HG03196 (cell line): ENCODE measurements at regions not wholly inside any gene's neighbourhood (a gene's known extent, or its start where the extent isn't known, plus 50 kb on each side); places are given as distances from the start of the nearest gene placed in this dataset.
"Not testable (repeated sequence)": the region's sequence is repeated elsewhere in the genome, so short reads cannot be mapped to it uniquely, and the experiment has no call there.

Source experiments
- ATAC-seq: cut with Tn5 transposase; IDR thresholded peaks from one replicate; pipeline ENCODE4 v1.9.1; 2021; ENCODE audit not compliant: unreplicated experiment

DNA sequence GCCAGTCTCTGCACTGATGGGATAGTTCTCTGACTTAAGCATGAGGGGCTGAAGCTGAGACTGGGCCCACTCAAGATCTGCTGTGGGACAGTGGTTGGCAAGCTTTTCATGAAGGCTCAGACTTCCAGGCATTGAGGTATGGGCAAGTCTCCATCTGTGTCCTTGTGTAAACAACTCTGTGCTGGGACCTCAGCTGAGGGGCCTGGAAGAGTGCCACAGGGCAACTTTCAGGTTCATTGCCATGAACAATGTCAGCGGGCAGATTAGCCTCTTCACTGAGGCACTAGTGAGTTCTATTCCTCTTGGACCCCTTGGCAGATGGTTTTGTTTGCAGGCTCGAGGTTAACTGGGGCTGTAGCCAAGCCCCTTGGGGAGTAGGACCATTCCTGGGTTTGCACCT, 127.1 kb downstream of the MRPS30 start:
- no peak for ATAC-seq

DNA sequence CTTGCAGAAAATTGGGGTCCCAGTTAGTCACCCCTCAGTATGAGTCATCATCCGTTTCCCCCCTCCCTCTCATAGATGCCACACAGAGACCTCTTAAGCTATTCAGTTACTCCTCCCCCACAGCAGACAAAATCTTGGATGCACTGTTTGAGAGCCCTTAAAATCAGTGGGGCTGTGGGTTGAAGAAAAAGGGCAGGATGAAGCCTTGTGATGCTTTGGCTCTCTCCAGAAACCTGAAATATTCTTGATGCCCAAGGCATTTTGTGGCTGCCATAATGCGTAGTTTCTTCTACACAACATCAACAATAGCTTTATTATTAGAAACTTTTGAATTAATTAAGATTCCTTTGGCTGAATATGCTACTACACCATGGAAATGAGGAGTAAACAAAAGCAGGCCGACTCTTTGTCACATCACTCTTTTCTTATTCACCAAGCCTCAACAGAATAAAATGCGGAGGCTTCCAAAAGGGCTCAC, 133.8 kb downstream of the MRPS30 start:
- no peak for ATAC-seq

DNA sequence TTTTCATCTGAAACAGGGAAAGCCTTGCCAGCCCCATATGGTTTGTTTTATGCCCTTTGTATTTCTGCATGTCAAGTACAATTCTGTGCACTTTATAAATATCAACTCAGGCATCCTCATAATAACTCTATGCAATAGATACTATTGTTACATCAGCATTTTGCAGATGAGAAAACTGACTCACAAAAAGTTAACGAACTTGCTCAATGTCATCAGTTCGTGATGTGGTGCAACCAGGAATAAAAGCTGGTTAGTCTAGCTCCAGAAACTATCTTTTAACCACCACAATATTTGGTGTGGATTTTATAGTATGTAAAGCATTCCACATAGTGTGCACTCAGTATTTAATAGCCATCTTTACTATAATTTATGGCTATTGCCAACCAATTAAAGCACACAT, 134.9 kb downstream of the MRPS30 start:
- no peak for ATAC-seq

DNA sequence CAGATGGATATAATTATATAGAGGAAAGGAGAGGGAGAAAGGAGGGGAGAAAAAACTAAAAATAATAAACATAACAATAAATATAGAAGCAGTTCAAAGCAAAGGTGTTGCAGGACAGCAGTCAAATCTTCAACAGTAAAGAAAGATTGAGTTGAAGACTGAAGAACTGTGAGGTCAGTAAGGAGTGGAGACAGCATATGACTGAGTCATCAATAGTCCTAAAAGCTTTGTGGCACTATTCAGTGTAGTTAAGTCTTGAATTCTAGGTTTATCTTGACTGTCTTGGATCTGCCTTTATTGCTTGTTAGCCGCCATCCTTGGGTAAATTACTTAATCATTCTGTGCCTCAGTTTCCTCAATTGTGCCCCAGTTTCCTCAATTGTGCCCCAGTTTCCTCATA, 137.0 kb downstream of the MRPS30 start:
- no peak for ATAC-seq

DNA sequence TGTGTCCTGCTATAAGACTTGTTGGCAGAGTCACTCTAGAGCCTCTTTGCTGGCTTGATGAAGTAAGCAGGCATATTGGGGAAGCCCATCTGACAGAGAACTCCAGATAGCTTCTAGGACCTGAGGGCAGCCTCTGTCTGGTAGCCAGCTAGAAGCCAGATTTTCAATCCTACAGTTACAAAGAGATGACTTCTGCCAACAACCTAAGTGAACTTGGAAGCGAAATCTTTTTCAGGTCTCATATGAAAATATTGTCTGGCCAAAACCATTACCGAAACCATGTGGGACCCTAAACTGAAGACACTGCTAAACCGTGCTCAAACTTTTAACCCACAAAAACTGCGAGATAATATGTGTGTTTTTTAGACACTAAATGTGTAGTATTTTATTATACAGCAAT, 140.9 kb downstream of the MRPS30 start:
- ATAC-seq, result no peak

DNA sequence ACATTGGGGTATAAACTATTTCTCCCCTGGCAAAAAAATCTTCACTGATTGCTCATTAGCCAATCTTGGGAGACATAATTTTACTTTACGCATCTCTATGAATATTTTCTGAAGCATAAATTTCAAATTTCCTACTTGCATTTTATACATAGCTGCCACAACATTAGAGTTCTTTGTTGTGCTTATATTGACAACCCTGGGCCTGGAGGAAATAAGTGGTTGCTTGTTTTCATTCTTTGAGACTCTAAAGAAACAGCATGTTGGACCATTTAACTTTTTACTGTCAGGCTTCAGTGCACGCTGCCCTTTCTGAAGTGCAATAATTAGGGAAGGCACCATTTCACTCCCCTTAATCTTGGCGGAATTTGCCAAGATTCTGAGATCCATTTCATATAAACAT, 142.6 kb downstream of the MRPS30 start:
- no peak for ATAC-seq

DNA sequence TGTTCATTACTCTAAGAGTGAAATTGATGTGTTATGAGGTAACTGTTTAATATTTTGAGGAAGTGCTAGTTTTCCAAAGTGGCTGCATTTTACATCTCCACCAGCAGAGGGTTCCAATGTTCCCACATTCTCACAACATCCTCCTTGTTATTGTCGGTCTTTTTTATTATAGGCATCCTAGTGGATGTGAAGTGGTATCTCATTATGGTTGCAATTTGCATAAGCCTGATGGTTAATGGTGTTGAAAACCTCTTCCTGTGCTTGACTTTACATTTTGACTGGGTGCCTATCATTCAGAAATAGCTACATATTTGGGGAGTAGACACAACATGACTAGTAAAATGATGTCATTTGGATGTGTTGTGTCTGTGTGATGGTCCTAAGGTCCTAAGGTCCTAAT, 143.6 kb downstream of the MRPS30 start:
- peak; percentile 79 for ATAC-seq

DNA sequence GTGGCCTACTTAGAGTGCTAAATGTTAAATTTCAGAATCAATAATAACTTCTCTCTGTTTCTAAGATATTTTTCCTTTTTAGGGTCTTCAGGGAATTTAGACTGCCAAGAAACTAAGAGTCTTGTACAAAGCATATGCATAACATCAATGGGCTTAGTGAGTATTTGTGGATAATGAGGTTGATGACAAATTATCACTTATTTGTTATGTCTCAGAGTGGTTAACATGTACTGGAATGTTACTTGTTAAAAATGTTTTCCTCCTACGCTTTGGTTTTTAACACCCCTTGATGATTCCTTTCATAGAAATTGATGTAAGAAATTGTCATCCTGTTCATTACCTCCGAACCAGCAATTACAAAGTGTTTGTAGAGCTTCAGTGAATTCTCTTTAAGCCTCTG, 144.3 kb downstream of the MRPS30 start:
- ATAC-seq, result no peak

DNA sequence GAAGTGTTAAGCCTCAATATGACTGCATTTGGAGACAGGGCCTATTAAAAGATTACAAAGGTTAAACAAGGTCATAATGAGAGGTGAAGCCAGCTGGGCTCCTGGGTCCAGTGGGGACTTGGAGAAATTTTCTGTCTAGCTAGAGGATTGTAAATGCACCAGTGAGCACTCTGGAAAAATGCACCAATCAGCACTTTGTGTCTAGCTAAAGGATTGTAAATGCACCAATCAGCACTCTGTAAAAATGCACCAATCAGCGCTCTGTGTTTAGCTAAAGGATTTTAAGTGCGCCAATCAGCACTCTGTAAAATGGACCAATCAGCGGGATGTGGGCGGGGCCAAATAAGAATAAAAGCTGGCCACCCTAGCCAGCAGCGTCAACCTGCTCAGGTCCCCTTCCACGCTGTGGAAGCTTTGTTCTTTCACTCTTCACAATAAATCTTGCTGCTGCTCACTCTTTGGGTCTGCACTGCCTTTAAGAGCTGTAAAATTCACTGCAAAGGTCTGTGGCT, 150.3 kb downstream of the MRPS30 start:
- ATAC-seq, result not testable (repeated sequence)

DNA sequence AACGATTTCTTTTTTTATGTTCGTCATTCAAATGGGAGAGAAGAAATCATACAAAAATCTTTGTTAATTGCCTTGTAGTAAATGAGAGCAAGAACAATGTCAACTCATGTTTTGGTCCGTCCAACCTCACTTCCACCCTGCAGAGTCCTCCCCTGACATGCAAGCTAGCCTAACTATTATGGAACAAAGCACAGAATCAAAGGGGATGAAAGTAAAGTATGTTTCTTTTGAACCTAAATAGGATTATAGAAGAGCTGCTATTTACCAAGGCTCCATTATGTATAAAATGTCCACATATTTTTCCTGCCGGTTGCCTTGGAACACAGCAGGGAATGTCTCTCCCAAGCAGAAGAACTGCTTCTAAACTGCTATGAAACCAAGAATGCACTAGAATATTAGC, 161.1 kb downstream of the MRPS30 start:
- no peak for ATAC-seq

DNA sequence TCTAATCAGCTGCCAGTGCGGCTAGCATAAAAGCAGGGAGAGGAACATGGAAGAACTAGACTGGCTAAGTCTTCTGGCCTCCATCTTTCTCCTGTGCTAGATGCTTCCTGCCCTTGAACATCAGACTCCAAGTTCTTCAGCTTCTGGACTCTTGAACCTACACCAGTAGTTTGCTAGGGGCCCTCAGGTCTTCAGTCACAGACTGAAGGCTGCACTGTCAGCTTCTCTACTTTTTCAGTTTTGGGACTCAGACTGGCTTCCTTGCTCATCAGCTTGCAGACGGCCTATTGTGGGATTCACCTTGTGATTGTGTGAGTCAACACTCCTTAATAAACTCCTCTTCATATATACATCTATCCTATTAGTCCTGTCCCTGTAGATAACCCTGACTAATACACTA, 162.2 kb downstream of the MRPS30 start:
- not testable (repeated sequence) for ATAC-seq

DNA sequence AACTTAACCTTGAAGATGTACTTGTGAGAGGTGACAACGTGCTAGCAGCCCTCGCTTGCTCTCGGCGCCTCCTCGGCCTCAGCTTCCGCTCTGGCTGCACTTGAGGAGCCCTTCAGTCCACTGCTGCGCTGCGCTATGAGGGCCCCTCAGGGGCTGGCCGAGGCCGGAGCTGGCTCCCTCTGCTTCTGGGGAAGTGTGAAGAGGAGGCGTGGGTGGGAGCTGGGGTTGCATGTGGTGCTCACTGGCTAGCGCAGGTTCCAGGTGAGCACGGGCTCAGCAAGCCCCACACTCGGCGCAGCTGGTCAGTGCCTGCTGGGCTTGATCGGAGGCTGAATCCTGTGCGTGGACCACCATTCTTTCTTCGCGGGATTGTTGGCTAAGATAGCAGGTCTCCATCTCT, 166.1 kb downstream of the MRPS30 start:
- ATAC-seq, result no peak

DNA sequence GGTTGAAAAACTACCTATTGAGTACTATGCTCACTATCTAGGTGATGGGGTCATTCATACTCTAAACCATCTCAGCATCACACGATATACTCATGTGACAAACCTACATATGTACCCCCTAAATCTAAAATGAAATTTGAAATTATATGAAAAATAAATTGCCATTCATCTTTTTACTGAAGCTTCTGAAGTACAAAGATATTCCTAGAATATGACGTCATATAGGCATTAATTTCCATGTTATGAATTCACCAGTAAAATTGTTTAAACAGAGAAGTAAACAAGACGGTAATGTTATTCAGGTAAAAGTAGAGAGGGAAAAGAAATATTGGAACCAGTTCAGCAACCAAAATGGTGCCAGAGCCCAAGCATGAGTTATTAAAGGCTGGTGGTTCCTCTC, 173.0 kb downstream of the MRPS30 start:
- no peak for ATAC-seq

DNA sequence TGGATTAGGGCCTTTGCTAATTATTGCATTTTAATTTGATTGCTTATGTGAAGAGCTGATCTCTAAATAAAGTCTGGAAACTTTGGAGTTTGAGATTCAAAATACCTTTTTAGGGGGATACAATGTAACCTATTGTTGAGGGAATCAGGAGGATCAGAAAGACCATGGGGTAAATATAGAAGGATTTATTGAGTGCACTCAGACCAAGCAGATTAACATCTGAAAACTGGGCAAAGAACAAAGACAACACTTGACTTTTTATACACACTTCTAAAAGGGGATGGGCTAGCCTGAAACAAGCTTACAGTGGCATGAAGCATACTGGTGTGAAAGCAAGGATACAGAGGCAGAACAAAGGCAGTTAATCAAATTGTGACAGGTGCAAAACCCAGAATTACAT, 174.3 kb downstream of the MRPS30 start:
- ATAC-seq, result no peak

DNA sequence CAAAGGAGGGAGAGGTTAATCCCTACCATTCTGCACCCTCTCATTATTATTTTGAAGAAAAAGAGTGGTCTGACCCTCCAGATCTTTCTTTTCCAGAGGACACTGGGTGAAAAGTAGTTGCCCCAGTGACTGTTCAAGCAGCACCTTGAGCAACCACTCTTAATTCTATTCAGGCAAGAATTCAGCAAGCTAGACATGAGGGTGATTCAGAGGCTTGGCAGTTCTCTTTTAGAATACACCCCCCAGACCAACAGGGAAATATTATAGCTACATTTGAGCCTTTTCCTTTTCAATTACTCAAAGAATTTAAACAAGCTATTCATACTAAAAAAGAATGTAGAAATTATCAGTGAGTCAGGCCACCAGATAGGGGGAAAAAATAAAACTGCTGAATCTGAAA, 178.3 kb downstream of the MRPS30 start:
- no peak for ATAC-seq

DNA sequence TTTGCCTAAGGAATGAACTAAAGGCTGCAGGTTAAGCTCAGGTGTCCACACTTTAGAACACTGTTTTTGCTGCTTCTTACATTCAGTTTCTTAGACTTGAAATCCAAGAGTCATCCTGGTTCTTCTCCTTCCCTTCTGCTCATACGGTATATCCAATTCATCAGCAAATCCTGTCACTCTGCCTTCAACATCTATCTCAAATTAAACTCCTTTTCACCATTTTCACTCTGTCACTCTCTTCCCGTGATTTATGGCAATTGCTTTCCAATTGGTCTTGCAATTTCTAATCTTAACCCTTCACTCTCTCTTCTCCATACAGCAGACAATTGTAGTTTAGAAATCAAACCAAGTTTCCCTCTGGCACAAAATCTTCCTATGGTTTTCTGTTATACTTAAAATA, 182.9 kb downstream of the MRPS30 start:
- ATAC-seq, result no peak

DNA sequence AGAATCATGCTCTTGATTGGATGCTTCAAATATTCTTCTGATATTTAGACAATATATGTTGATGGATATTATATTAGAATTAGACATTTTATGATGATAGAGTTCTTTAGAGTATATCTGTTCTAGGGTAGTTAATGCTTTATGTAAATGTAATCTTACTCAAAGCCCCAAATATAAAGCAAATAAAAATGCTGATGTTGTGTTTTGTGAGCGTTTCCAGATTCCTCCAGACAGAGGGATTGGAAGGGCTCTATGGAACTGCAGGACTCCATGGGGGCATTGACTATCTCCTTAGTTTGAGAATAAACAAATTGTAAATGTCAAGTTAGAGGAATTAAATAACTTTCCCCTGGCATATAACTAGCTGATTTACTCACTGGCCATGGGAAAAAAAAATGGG, 184.5 kb downstream of the MRPS30 start:
- ATAC-seq, result no peak

DNA sequence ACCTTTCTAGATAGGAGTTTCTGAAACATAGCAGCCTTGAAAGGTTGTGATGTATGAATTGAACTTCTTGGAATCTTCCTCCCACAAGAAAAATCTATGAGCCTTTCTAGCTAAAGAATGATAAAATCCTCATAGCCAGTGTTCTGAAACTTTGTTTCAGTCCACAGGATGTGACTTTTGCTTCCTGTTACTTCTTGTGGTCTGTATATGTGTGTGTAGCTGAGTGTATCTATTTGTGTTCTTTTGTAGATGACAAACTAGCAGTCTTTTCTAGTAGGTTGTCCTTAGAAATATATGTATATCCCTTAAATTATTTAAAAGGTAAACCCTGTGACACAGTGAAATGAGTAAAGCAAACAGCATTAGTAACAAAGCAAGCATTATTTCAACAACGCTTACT, 188.8 kb downstream of the MRPS30 start:
- no peak for ATAC-seq

DNA sequence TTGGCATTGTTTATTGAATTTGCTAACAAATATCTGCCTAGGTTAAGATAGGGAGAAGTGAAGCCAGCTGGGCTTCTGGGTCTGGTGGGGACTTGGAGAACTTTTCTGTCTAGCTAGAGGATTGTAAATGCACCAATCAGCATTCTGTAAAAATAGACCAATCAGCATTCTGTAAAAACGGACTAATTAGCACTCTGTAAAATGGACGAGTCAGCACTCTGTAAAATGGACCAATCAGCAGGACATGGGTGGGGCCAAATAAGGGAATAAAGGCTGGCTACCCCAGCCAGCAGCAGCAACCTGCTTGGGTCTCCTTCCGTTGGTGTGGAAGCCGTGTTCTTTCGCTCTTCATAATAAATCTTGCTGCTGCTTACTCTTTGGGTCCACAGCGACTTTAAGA, 198.4 kb downstream of the MRPS30 start:
- not testable (repeated sequence) for ATAC-seq

DNA sequence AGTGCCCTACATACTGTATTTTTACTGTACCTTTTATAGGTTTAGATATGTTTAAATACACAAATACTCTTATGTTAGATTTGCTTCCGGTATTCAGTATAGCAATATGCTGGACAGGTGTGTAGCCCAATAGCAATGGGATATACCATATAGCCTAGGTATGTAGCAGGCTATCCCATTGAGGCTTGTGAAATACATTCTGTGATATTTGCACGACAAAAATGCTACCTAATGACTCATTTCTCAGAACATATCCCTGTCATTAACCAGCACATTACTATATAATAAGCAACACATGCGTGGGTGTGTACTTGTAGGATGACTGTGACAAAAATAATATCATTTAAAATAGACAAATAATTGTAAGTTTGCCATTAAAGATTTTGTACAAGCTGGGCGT, 208.8 kb downstream of the MRPS30 start:
- no peak for ATAC-seq

DNA sequence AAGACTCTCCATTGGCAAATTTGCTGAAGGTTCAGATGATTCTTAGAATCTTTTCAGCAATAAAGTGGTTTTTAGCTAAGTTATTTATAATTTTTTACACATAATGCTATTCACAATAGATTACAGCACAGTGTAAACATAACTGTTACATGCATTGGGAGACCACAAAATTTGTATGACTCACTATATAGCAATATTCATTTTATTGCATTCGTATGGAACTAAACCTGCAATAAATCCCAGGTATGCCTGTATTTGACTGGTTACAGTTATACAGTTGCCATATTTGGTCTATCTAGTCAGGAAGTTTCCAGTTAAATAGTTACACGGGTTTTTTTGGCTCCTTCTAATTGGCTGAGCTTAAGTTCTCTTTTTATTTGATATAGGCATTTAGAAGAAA, 220.8 kb downstream of the MRPS30 start:
- ATAC-seq, result no peak

DNA sequence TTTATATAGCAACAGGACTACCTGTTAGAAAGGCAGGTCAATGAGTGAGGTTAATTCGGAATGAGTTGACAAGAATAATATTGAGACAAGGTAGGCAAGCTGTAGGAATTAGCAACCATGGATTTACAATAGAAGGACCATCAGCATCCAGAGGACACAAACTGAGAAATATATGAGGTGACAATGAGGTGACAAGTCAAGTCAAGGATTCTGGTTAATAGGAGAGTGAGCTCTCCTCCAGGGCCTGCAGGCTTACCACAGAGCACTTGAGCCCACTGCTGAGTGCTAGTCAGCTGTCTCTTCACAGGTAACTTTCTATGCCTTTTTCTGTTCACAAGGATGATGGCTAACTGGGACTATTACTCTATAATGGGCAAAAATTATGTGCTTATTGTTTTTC, 227.2 kb downstream of the MRPS30 start:
- ATAC-seq, result no peak

DNA sequence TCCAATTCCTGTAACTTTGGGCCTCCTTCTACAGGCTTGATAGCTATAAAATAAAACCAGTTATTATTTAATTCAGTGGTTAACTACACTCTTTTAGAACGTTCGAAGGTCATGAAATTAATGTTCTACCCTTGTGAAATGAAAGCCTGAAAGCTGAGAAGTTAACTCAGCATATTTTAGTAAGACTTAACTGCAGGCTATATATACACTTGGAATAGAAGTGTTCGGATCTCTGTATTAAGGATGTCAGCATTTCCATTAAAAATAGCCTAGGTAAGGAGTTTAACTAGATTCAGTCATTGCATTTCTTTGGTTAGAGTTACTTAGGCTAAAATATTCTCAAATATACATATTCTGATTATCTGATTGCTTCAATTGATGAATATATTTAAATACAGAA, 229.2 kb downstream of the MRPS30 start:
- no peak for ATAC-seq
